GM12891 (cell line): ENCODE measurements at regions not wholly inside any gene's neighbourhood (a gene's known extent, or its start where the extent isn't known, plus 50 kb on each side); places are given as distances from the start of the nearest gene placed in this dataset.

Experiments used
- DNase-seq: peaks from one replicate; pipeline ENCODE4 v3.0.0; 2011; ENCODE audit warnings: low spot score; ENCODE audit not compliant: insufficient read length
- FAIRE-seq: peaks from 2 replicates; lab custom pipeline; 2011; peaks lifted over from hg19 to GRCh38; lab: Jason Lieb, UNC
- PAX5 ChIP-seq: IDR thresholded peaks from 2 replicates; pipeline ENCODE4 v1.6.1; 2011; ENCODE audit warnings: low read length, moderate library complexity, mild to moderate bottlenecking; ENCODE audit not compliant: insufficient read depth, severe bottlenecking
- POLR2A ChIP-seq: IDR thresholded peaks from 2 replicates; pipeline ENCODE4 v1.6.1; 2011; ENCODE audit warnings: low read depth, low read length, control low read depth
- POLR2AphosphoS5 ChIP-seq: IDR thresholded peaks from 2 replicates; pipeline ENCODE4 v1.6.1; 2011; ENCODE audit warnings: low read depth, low read length, control low read depth
- POU2F2 ChIP-seq: IDR thresholded peaks from 2 replicates; pipeline ENCODE4 v1.6.1; 2011; ENCODE audit warnings: low read depth, mild to moderate bottlenecking, control low read depth, low read length, moderate library complexity
- SPI1 ChIP-seq: IDR thresholded peaks from 2 replicates; pipeline ENCODE4 v1.6.1; 2011; ENCODE audit warnings: low read depth, low read length, control low read depth
- TAF1 ChIP-seq: IDR thresholded peaks from 2 replicates; pipeline ENCODE4 v1.6.1; 2011; ENCODE audit warnings: low read depth, low read length, control low read depth

- FAIRE-seq (no peak), DNase-seq (no peak)
Observed at GRCh38 chrX:147550217-147550616, 361.5 kb upstream of the FMR1 start.

DNA sequence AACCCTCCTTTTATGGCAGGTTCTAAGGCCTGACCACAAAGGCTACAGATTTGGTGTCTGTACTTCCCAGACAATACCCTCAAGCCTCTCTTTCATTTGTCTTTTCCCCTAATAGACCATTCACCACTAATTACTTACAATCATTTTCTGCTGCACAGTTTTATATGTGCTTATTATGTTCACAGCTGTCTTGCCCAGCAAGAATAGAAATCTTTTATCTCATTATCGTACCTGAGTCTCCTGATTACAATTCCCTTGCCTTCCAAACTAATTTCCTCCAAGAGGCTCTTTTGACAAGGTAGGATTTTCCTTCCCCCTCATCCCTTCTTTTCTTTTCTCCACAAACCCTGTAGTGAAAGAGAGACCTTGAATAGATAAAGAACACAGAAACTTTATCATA is 352.5 kb upstream of the FMR1 start:
- TF ChIP-seq POLR2A (no peak), POU2F2 (no peak), POLR2AphosphoS5 (no peak), PAX5 (no peak), TAF1 (no peak), SPI1 (no peak)
- no peak for DNase-seq
- no peak for FAIRE-seq

More at GRCh38 chrX:147550217-147550616, 361.5 kb upstream of the FMR1 start:
- TF ChIP-seq SPI1, result no peak
- TF ChIP-seq POLR2AphosphoS5, result no peak
- TF ChIP-seq TAF1, result no peak
- TF ChIP-seq PAX5, result no peak
- TF ChIP-seq POLR2A, result no peak
- TF ChIP-seq POU2F2, result no peak

- TF ChIP-seq TAF1 (no peak), POLR2AphosphoS5 (no peak), POLR2A (no peak), SPI1 (no peak), PAX5 (no peak), POU2F2 (no peak)
- no peak for DNase-seq
- no peak for FAIRE-seq
Observed at GRCh38 chrX:147565237-147565636, 346.5 kb upstream of the FMR1 start.

GRCh38 chrX:147570483-147570882 is 341.2 kb upstream of the FMR1 start:
- TF ChIP-seq PAX5 (no peak), TAF1 (no peak), POLR2A (no peak), POU2F2 (no peak)
- no peak for FAIRE-seq

DNA sequence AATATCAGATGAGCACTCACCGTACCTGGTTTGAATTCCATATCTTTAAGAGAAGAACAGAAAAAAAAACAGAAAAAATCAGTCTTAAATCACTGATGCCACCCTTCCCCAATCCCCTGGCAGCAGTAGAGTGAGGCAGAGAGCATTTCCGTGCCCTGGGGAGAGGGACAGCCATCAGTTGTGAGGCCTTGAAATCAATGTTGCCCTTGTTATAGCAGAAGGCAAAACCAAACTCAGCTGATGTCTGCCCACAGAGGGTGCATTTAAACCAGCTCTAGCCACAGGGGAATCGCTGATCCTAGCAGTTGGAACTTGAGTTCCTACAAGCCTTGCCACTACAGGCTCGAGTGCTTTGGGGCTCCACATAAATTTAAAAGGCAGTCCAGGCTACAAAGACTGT is 338.5 kb upstream of the FMR1 start:
- TF ChIP-seq TAF1 (no peak), POU2F2 (no peak), SPI1 (no peak), PAX5 (no peak), POLR2AphosphoS5 (no peak), POLR2A (no peak)
- DNase-seq, result no peak
- no peak for FAIRE-seq

More at GRCh38 chrX:147570483-147570882, 341.2 kb upstream of the FMR1 start:
- no peak for DNase-seq

DNA sequence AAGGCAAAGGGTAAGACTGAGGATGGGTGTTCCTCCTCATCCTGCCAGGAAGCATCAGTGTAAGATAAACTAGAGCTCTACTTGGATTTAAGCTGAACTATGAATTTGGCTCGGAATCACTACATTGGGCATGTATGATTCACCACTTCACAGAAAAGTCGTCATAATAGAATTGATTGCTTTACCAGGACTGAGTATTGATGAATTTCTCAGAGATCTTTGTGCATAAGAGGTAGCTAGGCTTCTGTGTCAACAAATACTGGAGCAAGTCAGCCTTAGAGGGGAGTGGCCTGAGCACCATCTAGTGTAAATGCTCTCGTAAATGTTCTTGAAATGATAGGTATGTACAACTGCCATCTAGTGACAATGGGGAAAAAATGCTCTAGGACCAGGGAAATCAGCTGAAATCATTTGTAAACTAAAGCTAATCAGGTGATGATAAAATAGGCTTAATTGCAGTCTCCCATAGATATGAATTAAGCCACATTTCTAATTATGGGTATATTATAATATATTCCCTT is 309.5 kb upstream of the FMR1 start:
- DNase-seq (no peak), FAIRE-seq (no peak)
- TF ChIP-seq SPI1 (no peak), POU2F2 (no peak), TAF1 (no peak), PAX5 (no peak), POLR2A (no peak), POLR2AphosphoS5 (no peak)

DNA sequence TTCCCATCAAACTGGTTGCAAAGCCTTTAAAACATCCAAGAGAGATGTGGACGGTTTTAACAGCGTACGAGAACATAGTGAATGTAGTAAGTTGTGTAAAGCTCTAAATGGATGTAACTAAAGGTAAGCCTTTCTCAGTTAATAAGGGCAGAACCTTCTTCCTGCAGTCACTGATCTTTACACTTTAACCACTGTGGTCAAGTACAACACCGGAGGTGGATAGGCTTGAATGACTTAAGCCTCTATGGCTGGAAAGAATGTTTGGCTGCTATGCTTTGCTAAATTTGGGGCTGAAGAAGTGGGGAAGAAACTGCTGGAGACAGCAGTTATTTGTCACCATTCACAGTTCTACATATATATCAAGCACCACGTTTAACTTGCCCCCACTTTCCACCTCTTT is 285.1 kb upstream of the FMR1 start:
- TF ChIP-seq PAX5 (no peak), POU2F2 (no peak), SPI1 (no peak), TAF1 (no peak), POLR2AphosphoS5 (no peak), POLR2A (no peak)
- FAIRE-seq (no peak), DNase-seq (no peak)

GRCh38 chrX:147635186-147635585 is 276.5 kb upstream of the FMR1 start:
- DNase-seq (no peak), FAIRE-seq (no peak)
- TF ChIP-seq POU2F2, result no peak
- no peak for TF ChIP-seq POLR2A
- no peak for TF ChIP-seq SPI1
- TF ChIP-seq TAF1, result no peak
- TF ChIP-seq POLR2AphosphoS5, result no peak
- no peak for TF ChIP-seq PAX5

GRCh38 chrX:147637190-147637589 is 274.5 kb upstream of the FMR1 start:
- no peak for DNase-seq
- no peak for FAIRE-seq
- TF ChIP-seq SPI1 (no peak), PAX5 (no peak), POU2F2 (no peak), TAF1 (no peak), POLR2AphosphoS5 (no peak), POLR2A (no peak)
